H1 (cell line): ENCODE measurements at regions not wholly inside any gene's neighbourhood (a gene's known extent, or its start where the extent isn't known, plus 50 kb on each side); places are given as distances from the start of the nearest gene placed in this dataset.

Experiments
- CTCF ChIA-PET: fragments of 300-600 bp; sonication (Branson Sonifier 250); formaldehyde crosslinking; loops from one replicate; lab custom pipeline; 2021; ENCODE audit not compliant: partially characterized antibody; lab: Charles Lee
- POLR2A ChIA-PET: fragments of 300-600 bp; sonication (Branson Sonifier 250); formaldehyde crosslinking; loops from one replicate; lab custom pipeline; 2021; ENCODE audit warnings: inconsistent platforms; ENCODE audit not compliant: partially characterized antibody; lab: Charles Lee
- DNase-seq, 2 experiments: peaks; one replicate each; pipeline versions ENCODE4 v3.0.0 to v3.0.0-alpha.2; 2010 to 2022; ENCODE audit warnings: low spot score in 2 of 2, low read depth in 1 of 2, mixed read lengths in 1 of 2
- FAIRE-seq: peaks from 2 replicates; lab custom pipeline; 2011; peaks lifted over from hg19 to GRCh38; lab: Jason Lieb, UNC
- H2AFZ ChIP-seq: 2 replicates; pipeline ENCODE4 v1.8.1; 2012; ENCODE audit warnings: low read length, inconsistent platforms
- H2AK5ac ChIP-seq: 2 replicates; pipeline ENCODE4 v1.6.1; 2013; ENCODE audit warnings: low read depth, low read length
- H2BK120ac ChIP-seq: replicated peaks from 2 replicates; pipeline ENCODE3; 2013; ENCODE audit warnings: low read depth, low read length, inconsistent platforms
- H2BK12ac ChIP-seq: 2 replicates; pipeline ENCODE4 v1.6.1; 2013; ENCODE audit warnings: low read depth, low read length
- H2BK15ac ChIP-seq: 2 replicates; pipeline ENCODE4 v1.6.1; 2013; ENCODE audit warnings: low read length
- H2BK20ac ChIP-seq: 2 replicates; pipeline ENCODE4 v1.6.1; 2013; ENCODE audit warnings: low read length
- H2BK5ac ChIP-seq: 2 replicates; pipeline ENCODE4 v1.6.1; 2013; ENCODE audit warnings: low read depth, low read length
- H3K14ac ChIP-seq: 2 replicates; pipeline ENCODE4 v1.6.1; 2013; ENCODE audit warnings: inconsistent platforms; ENCODE audit not compliant: insufficient read length
- H3K18ac ChIP-seq: 2 replicates; pipeline ENCODE4 v1.6.1; 2013; ENCODE audit warnings: low read length; ENCODE audit errors: extremely low read depth
- H3K23ac ChIP-seq: 2 replicates; pipeline ENCODE4 v1.6.1; 2013; ENCODE audit warnings: inconsistent platforms; ENCODE audit not compliant: insufficient read length
- H3K23me2 ChIP-seq: 2 replicates; pipeline ENCODE4 v1.6.1; 2013; ENCODE audit warnings: low read depth, low read length
- H3K27ac ChIP-seq: 2 replicates; pipeline ENCODE4 v1.6.1; 2011; ENCODE audit warnings: low read depth, low read length, inconsistent platforms
- H3K27me3 ChIP-seq, 4 experiments: replicated peaks in 1 of 4; 1 replicate in 1 of 4; 2 replicates in 3 of 4; pipeline versions ENCODE4 v1.6.1 to v1.8.1; 2011 to 2013; ENCODE audit warnings: low read length in 3 of 4, mild to moderate bottlenecking in 3 of 4, inconsistent platforms in 2 of 4, mixed read lengths in 2 of 4, moderate library complexity in 1 of 4; ENCODE audit not compliant: control insufficient read depth in 3 of 4, insufficient read depth in 3 of 4; ENCODE audit errors: extremely low read depth in 1 of 4
- H3K36me3 ChIP-seq, 4 experiments: 2 replicates each; pipeline versions ENCODE4 v1.6.1 to v1.8.1; 2011 to 2013; ENCODE audit warnings: mild to moderate bottlenecking in 4 of 4, low read length in 3 of 4, moderate library complexity in 2 of 4, control low read depth in 1 of 4, inconsistent platforms in 1 of 4; ENCODE audit not compliant: insufficient read depth in 4 of 4, control insufficient read depth in 2 of 4
- H3K4ac ChIP-seq: replicated peaks from 2 replicates; pipeline ENCODE3; 2013; ENCODE audit warnings: low read length, low read depth, mixed read lengths, inconsistent platforms; ENCODE audit not compliant: insufficient read length
- H3K4me1 ChIP-seq, 4 experiments: replicated peaks in 1 of 4; 1 replicate in 1 of 4; 2 replicates in 3 of 4; pipeline versions ENCODE4 v1.6.1 to v1.8.1; 2011 to 2013; ENCODE audit warnings: low read length in 3 of 4, inconsistent platforms in 2 of 4, mixed read lengths in 1 of 4; ENCODE audit not compliant: insufficient read depth in 4 of 4, control insufficient read depth in 3 of 4
- H3K4me2 ChIP-seq, 2 experiments: 2 replicates each; pipeline versions ENCODE4 v1.6.1 to v1.8.1; 2011 to 2013; ENCODE audit warnings: low read depth in 2 of 2, low read length in 2 of 2, control low read depth in 1 of 2, inconsistent platforms in 1 of 2, mild to moderate bottlenecking in 1 of 2; ENCODE audit not compliant: insufficient read depth in 1 of 2
- H3K4me3 ChIP-seq, 4 experiments: fragments of 200-600, 300-600 bp in 1 of 4; sonication (generic), shearing (Covaris generic), sonication (Bioruptor Twin) in 1 of 4; 2 replicates each; pipeline versions ENCODE4 v1.5.1 to v1.8.1; 2011 to 2016; ENCODE audit warnings: low read length in 4 of 4, low read depth in 3 of 4, control low read depth in 2 of 4, inconsistent platforms in 2 of 4, mild to moderate bottlenecking in 2 of 4, mixed read lengths in 1 of 4, moderate library complexity in 1 of 4; ENCODE audit not compliant: insufficient read depth in 2 of 4; ENCODE audit errors: extremely low read depth in 1 of 4
- H3K56ac ChIP-seq: replicated peaks from 2 replicates; pipeline ENCODE3; 2013; ENCODE audit warnings: low read depth, mild to moderate bottlenecking, mixed read lengths, low read length, inconsistent platforms; ENCODE audit not compliant: insufficient read length
- H3K79me1 ChIP-seq: 2 replicates; pipeline ENCODE4 v1.6.1; 2013; ENCODE audit warnings: low read depth, low read length, control low read depth
- H3K79me2 ChIP-seq, 2 experiments: 2 replicates each; pipeline versions ENCODE4 v1.6.1 to v1.8.1; 2012 to 2013; ENCODE audit warnings: low read length in 2 of 2, mild to moderate bottlenecking in 2 of 2, inconsistent platforms in 1 of 2; ENCODE audit not compliant: insufficient read depth in 2 of 2, control insufficient read depth in 1 of 2
- H3K9ac ChIP-seq, 4 experiments: replicated peaks in 1 of 4; 1 replicate in 1 of 4; 2 replicates in 3 of 4; pipeline versions ENCODE4 v1.6.1 to v1.8.1; 2011 to 2013; ENCODE audit warnings: low read depth in 3 of 4, low read length in 3 of 4, control low read depth in 2 of 4, mild to moderate bottlenecking in 2 of 4, moderate library complexity in 2 of 4, inconsistent platforms in 1 of 4; ENCODE audit errors: extremely low read depth in 1 of 4
- H3K9me3 ChIP-seq, 2 experiments: 2 replicates each; pipeline versions ENCODE4 v1.6.1 to v1.8.1; 2012 to 2013; ENCODE audit warnings: mild to moderate bottlenecking in 2 of 2, moderate library complexity in 2 of 2, control low read depth in 1 of 2, inconsistent platforms in 1 of 2, low read depth in 1 of 2, low read length in 1 of 2, mixed read lengths in 1 of 2; ENCODE audit not compliant: insufficient read depth in 2 of 2
- H4K20me1 ChIP-seq, 2 experiments: replicated peaks in 1 of 2; 2 replicates each; pipeline versions ENCODE3 to v1.8.1; 2011 to 2013; ENCODE audit warnings: inconsistent platforms in 2 of 2, low read length in 2 of 2, mild to moderate bottlenecking in 1 of 2; ENCODE audit not compliant: insufficient read depth in 2 of 2, control insufficient read depth in 1 of 2
- H4K5ac ChIP-seq: 2 replicates; pipeline ENCODE4 v1.6.1; 2013; ENCODE audit warnings: low read length, low read depth, mixed read lengths, inconsistent platforms; ENCODE audit not compliant: insufficient read length
- H4K8ac ChIP-seq: 2 replicates; pipeline ENCODE4 v1.8.0; 2013; ENCODE audit warnings: mild to moderate bottlenecking, moderate library complexity, low read length, inconsistent platforms; ENCODE audit not compliant: insufficient read depth; ENCODE audit errors: extremely low read depth
- H4K91ac ChIP-seq: replicated peaks from 2 replicates; pipeline ENCODE3; 2013; ENCODE audit warnings: low read length, mixed read lengths, inconsistent platforms; ENCODE audit not compliant: insufficient read length
- CEBPB ChIP-seq: IDR thresholded peaks from 2 replicates; pipeline ENCODE4 v1.6.1; 2012; ENCODE audit warnings: low read depth, low read length
- EGR1 ChIP-seq: IDR thresholded peaks from 2 replicates; pipeline ENCODE4 v1.6.1; 2011; ENCODE audit warnings: low read depth, low read length, borderline replicate concordance
- GTF2F1 ChIP-seq: IDR thresholded peaks from 2 replicates; pipeline ENCODE4 v1.6.1; 2012; ENCODE audit warnings: low read depth, low read length, improper control_type of control experiment, borderline replicate concordance
- JUN ChIP-seq: IDR thresholded peaks from 2 replicates; pipeline ENCODE4 v1.6.1; 2011; ENCODE audit warnings: low read depth, mild to moderate bottlenecking, improper control_type of control experiment, low read length
- RXRA ChIP-seq: IDR thresholded peaks from 2 replicates; pipeline ENCODE4 v1.6.1; 2011; ENCODE audit warnings: low read depth, mild to moderate bottlenecking, low read length, moderate library complexity; ENCODE audit not compliant: insufficient read depth
- SP2 ChIP-seq: IDR thresholded peaks from 2 replicates; pipeline ENCODE4 v1.6.1; 2012; ENCODE audit warnings: mild to moderate bottlenecking, low read length, inconsistent platforms
- SUZ12 ChIP-seq: fragments of 200-600 bp; sonication (generic); IDR thresholded peaks from 2 replicates; pipeline ENCODE4 v1.6.1; 2012; ENCODE audit warnings: mild to moderate bottlenecking, inconsistent platforms, low read length, moderate library complexity, mixed read lengths
- TAF1 ChIP-seq: IDR thresholded peaks from 2 replicates; pipeline ENCODE4 v1.6.1; 2011; ENCODE audit warnings: mild to moderate bottlenecking, low read depth, low read length
- TAF7 ChIP-seq: optimal IDR thresholded peaks from 2 replicates; pipeline ENCODE3; 2011; ENCODE audit warnings: low read depth, mild to moderate bottlenecking, inconsistent platforms, low read length, moderate library complexity, borderline replicate concordance
- WGBS, 2 experiments: shearing (Covaris generic) in 1 of 2; methylation state at CpG; one replicate each; pipeline versions ENCODE4 v1.1.6 to v1.1.7; 2013 to 2015; ENCODE audit warnings: low lambda C conversion rate in 2 of 2, mixed read lengths in 2 of 2, inconsistent platforms in 1 of 2, low coverage in 1 of 2, missing lambda C conversion rate in 1 of 2; ENCODE audit not compliant: insufficient replicate concordance in 2 of 2, insufficient coverage in 1 of 2, insufficient read length in 1 of 2; ENCODE audit errors: extremely low coverage in 1 of 2, missing lambda C conversion rate in 1 of 2; 5-methylcytosine and 5-hydroxymethylcytosine counted together

- FAIRE-seq = no peak
- Histone ChIP-seq H3K56ac (no peak overlapping the region), H2BK20ac (no peak overlapping the region), H4K8ac (no peak overlapping the region), H3K4me2 (no peak overlapping the region), H3K9ac (no peak overlapping the region), H4K20me1 (no peaks in the 10 kb centered on the region), H2BK12ac (no peak overlapping the region), H2AFZ (no peak overlapping the region), H3K79me2 (no peaks in the 10 kb centered on the region), H2AK5ac (no peak overlapping the region), H3K4ac (no peak overlapping the region), H2BK120ac (no peak overlapping the region)
- no peak for DNase-seq
- TF ChIP-seq TAF7 (no peak), GTF2F1 (no peak), EGR1 (no peak), JUN (no peak), RXRA (no peak), TAF1 (no peak), SP2 (no peak), CEBPB (no peak), SUZ12 (no peak)
- TF ChIP-seq, all 59 proteins: peak for 0
- Histone ChIP-seq H3K27ac (no peak overlapping the region), H4K91ac (no peak overlapping the region), H2BK15ac (no peak overlapping the region), H3K79me1 (no peaks in the 10 kb centered on the region), H2BK5ac (no peak overlapping the region), H3K14ac (no peak overlapping the region), H3K23me2 (no peaks in the 10 kb centered on the region), H3K36me3 (no peaks in the 10 kb centered on the region), H3K9me3 (no peaks in the 10 kb centered on the region), H4K5ac (no peak overlapping the region), H3K23ac (no peak overlapping the region), H3K27me3 (peaks cover 0 to 1% (median 0%) of the 10 kb centered on the region in 4 experiments; a peak in 1 of 7 replicates), H3K18ac (no peak overlapping the region), H3K4me1 (no peaks in the 10 kb centered on the region), H3K4me3 (no peak overlapping the region)
- ChIA-PET CTCF (no interaction called here), POLR2A (no interaction called here)
- 89% methylated on average over 2 of the region's 2 CpGs; no CpG with 5 or more reads in 1 of the 2 experiments for WGBS, 2 experiments
Observed at GRCh38 chr11:106409671-106410070, 332.2 kb downstream of the AASDHPPT start.
